Ovary (tissue), 3 donors: ENCODE measurements at regions not wholly inside any gene's neighbourhood (a gene's known extent, or its start where the extent isn't known, plus 50 kb on each side); places are given as distances from the start of the nearest gene placed in this dataset.

ENCODE experiments used
- CTCF ChIP-seq, 3 donors: fragments of 450-650 bp in 2 of 3; fragments of 200-600 bp in 1 of 3; IDR thresholded peaks; one replicate each; pipeline versions ENCODE4 v1.5.1 to v1.8.0; 2016 to 2022; ENCODE audit warnings: antibody characterized with exemption in 3 of 3, mild to moderate bottlenecking in 1 of 3
- EP300 ChIP-seq: sonication (generic); formaldehyde crosslinking; IDR thresholded peaks from one replicate; pipeline ENCODE4 v1.6.1; 2017; ENCODE audit warnings: antibody characterized with exemption
- POLR2A ChIP-seq: fragments of 450-650 bp; IDR thresholded peaks from one replicate; pipeline ENCODE4 v1.6.1; 2017; ENCODE audit warnings: antibody characterized with exemption, mild to moderate bottlenecking, moderate library complexity
- donor health status: DM: no; HTN: no; CAD: no.

- no peak for TF ChIP-seq CTCF (IDR thresholded peaks at IDR 0.05)
- no peak for TF ChIP-seq EP300
- no peak for TF ChIP-seq POLR2A
These were observed 453.3 kb downstream of the KIF4B start for GRCh38 chr5:155466851-155467250.
